NK-92 treated with Interleukin-12 subunit alpha and Interleukin-12 subunit beta, amount 100 ng/mL, for 24 hours (cell line): ENCODE measurements at regions not wholly inside any gene's neighbourhood (a gene's known extent, or its start where the extent isn't known, plus 50 kb on each side); places are given as distances from the start of the nearest gene placed in this dataset.
"Not testable (repeated sequence)": the region's sequence is repeated elsewhere in the genome, so short reads cannot be mapped to it uniquely, and the experiment has no call there.

ENCODE experiments used
- DNase-seq: peaks from one replicate; lab custom pipeline; 2025; lab: John Stamatoyannopoulos, UW

- DNase-seq = no peak
These were observed 1801.1 kb upstream of the CELF4 start for GRCh38 chr18:39366656-39367055.

DNA sequence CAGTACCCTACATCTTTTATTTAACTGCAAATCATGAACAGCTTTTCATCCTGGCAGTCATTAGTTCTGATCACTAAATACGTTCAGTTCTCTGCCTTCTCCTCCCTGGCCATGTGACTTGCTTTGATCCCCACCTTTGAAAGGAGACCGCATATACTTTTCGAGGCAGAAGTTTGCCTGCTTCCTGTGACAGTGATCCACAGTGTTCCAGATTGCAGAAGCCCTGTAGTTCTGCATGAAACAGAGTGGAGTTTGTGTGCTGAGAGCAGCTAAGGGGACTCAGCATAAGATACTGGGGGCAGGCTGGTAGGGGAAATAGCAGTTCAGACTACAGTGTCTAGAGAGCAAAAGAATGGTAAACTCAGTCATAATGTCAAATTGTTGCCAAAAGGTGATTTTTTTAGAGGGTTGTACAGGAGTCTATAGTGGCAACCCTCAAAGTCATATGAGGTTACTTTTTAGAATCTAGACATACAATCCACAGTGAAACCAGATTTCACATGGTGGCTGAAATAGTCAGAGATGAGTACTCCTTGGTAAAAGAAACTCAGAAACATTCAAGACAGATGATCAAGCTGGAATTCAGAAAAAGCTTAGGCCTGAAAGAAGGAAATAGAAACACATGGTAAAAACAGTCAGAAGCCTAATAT is 1800.4 kb upstream of the CELF4 start:
- no peak for DNase-seq

DNA sequence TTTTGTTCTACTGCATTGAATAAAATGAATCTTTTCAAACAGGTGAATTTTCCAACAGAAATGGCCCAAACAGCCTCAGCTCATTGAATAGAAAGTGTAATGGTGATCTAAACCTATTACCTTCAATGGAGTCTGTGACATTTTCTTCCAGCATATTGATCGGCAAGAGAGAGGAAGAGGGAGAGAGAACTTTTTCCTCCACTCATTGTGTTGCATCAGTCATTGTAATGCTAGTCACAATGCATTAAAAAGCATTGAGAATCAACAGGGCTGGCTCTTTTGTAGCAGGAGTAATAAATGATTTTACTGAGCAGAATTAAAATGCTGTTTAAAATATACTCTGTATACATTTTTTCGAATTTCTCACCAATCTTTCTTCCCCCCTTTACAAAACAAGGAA is 1794.5 kb upstream of the CELF4 start:
- no peak for DNase-seq

DNA sequence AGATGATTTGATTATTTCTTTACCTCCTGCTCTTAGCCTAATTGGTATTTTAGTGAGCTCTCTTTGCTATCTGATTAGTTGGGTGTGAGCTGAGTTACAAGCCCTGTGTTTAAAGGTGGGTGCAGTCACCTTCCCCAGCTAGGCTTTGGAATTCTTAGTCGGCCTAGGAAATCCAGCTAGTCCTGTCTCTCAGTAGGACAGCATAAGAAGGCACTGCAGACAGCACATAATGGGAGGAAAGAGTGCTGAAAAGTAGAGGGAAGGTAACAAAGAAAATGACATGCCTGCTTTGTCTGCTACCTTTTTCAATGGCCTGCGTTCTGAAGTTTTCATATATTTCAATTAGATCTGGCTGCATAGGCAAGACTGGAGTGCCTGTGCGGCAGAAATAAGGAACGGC is 1794.0 kb upstream of the CELF4 start:
- DNase-seq = no peak

- no peak for DNase-seq
These were observed 1785.3 kb upstream of the CELF4 start for GRCh38 chr18:39350945-39351344.

DNA sequence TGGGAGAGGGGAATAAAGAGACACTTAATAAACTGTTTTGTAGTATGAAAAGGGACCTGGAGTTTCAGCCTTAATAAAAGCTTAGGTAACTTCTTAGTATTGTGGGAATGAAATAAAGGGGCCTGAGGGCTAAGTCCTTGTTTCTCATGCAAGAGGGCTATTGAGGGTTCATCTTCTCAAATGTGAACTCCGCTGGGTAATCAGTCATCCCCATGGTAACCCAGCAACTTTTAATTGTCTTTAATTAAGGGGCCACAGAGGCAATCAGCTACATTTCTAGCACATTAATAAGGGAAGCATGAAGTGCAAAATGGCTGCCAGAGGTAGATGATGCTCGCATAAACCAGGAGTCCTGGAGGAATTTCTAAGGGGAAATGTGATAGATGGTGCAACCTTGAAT is 1784.2 kb upstream of the CELF4 start:
- DNase-seq = no peak

DNA sequence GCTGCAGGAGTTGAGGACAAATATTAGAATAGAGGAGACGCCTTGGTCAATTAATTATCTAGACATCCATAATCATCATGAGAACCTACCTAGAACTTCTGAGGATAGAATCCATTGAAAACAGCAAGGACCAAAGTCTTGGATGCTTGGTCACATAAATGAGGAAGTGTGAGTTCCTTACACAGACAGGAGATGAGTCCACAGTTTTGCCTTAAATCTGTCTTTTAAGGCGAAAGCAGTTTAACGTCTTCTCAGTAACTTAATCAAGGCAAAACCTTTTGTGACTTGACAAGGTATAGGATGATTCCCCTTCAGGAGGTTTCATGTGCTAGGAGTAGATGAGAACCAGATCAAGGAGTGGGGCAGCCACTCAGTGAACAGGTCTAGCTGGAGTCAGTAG is 1783.2 kb upstream of the CELF4 start:
- DNase-seq = no peak

- DNase-seq = no peak
These were observed 1782.1 kb upstream of the CELF4 start for GRCh38 chr18:39347701-39348100.

DNA sequence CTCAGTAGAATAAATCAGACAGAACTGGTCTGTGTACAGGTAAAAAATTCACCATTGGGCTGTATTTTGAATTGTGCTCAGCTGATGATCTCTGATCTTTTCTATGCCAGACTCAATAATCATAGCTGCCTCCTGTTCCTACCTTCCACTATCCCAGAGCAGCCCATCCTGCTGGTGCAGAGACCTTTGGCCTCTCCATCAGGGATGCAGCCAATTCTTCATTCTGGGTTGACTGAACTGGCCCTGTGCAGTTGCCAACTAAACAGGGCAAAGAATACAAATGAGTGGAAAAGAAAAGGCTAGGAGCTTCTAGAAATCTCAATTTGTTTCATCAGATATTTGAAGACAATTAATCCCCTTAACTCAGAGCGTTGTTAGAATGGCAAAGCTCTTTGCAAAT is 1781.3 kb upstream of the CELF4 start:
- DNase-seq = no peak

DNA sequence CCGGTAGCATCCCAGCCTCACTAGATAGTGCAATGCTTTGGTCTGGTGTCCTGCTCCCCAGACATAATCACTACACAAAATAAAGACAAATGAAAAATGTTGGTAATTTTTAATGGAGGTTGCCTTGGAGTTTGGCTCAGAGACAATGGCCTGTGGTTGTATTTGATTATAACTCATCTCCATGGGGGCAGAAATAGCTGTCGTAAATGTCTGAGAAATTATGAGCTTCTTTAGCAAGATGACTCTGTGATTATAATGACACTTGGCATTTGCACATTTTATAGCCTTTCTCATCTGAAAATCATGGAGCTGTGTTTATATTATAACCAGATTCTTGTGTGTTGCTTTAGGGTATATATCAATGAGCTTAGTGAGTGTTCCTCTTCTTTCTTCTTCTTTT is 1779.7 kb upstream of the CELF4 start:
- DNase-seq = no peak

DNA sequence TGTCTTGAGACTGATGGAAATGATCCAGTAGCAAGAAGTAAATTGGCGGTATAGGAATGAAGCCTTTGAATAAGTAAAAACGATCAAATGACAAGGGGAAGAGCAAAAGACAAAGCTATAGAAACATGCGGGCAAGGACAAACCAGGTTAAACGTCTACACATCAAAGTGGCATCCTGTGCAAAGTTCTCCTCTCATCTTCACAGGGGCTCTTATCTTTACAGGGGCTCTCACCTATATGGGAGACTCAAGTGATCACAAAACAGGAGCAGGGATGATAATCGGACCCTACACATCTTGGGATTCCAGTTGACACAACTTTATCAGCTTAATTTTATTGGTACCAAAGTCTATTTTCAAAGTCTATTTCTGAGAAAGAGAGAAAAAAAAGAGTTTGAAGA is 1778.9 kb upstream of the CELF4 start:
- DNase-seq = no peak

DNA sequence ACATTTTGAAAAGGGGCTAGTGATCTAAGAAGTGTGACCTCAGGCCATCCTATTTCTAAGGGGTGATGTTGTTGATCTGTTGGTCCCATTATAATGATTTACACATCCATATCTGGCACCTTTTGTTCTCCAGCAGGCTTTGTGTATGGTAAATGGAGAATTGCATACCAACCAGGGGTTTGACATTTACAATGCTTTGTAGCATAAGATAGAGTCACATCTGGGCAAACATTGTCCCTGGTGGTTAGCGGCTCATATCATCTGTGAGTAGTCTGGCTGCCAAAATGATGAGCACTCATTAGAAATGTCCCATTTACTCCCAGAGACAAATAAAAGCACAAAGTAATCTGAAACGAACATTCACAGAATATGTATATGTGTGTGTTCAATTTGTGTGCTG is 1775.5 kb upstream of the CELF4 start:
- no peak for DNase-seq

DNA sequence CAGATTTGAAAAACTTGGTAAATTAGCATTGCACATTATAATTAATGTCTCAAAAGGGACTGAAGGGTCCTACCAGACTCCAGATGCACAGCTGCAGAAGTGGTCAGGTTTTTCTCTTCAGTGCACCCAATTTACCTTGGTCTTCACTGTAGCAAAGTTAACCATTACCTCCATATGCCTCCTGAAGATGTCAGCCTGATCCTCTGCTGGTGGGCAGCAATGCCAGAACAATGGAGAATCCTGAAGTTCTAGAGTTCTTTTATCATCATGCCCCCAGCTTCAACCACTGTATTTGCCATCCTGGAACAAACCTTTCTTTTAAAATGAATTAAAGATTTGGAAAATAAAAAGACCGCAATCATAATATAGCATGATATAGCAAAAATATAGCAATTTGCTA is 1774.8 kb upstream of the CELF4 start:
- no peak for DNase-seq

GRCh38 chr18:39329496-39330275 is 1764.1 kb upstream of the CELF4 start:
- DNase-seq = no peak

- no peak for DNase-seq
These were observed 1761.2 kb upstream of the CELF4 start for GRCh38 chr18:39326772-39327171.

DNA sequence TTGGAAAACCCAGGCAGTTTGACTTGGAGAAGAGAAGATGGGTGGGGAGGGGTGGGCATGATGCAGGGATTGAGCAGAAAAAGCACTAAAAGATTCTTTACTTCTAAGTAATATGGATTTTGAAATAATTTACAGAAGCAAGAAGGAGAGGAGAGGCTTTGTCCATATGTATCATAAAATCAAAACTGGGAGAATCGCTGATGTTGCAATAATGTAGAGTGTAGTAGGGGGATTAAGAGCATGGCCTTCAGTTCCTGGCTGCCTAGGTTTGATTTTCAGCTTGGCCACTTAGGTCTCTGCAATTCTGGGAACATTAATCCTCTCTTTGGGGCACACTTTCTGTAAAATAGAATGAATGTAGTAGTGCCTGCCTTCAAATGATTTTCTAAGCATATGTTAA is 1760.4 kb upstream of the CELF4 start:
- no peak for DNase-seq

DNA sequence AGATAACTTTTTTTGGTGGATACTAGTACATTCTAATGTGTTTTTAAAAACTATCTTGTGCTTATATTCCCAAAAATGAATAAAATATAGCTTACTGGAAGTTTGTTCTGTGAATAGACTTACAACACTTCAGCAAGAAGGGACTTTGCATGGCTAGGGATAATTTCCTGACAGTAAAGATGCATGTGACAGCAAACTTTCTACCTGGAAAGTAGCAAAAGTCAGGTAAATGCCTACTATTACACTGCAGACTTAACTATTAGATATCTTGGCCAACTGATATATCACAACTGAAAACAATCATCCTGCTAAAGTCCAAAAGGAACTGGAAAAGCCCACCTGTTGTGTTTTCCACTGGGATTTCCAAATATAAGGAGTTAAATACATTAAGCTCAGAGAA is 1753.5 kb upstream of the CELF4 start:
- no peak for DNase-seq

DNA sequence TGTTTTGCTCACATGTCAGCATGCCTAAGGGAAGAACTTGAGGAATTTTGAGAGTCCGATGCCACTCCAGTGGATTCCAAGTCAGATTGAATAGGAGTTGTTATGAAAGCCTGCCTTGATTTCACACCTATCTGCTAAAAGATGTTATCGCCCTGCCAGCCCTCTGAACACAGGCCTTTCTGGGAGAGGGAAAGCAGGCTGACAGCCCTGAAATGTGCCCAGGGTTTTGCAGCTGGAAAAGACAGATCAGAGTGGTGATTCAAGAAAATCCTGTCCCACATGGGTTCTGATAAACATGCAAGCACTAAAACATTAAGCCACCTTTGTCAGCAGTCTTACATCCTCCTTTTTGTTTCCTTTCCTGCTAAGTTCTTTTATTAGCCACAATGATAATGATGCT is 1752.9 kb upstream of the CELF4 start:
- no peak for DNase-seq

- DNase-seq = no peak
These were observed 1752.4 kb upstream of the CELF4 start for GRCh38 chr18:39318008-39318407.

DNA sequence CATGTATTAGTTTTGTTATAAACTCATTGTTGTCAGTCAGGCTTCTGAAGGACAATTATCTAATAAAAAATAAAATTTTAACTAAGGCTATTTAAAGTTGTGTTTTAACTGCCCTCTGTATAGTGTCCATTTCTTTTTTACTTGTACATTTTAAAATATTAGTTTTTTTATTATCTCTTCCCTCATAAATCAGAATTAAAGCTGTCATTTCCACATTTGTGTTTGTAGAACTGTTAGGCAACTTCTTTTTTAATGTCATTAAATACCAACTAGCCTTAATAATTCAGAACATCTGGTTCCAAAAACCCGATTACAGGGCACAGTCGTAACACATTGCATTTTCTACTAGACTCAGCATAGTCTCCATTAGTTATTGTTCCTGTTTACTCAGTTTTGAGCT is 1749.0 kb upstream of the CELF4 start:
- DNase-seq = no peak

- DNase-seq = no peak
These were observed 1748.4 kb upstream of the CELF4 start for GRCh38 chr18:39313992-39314391.

DNA sequence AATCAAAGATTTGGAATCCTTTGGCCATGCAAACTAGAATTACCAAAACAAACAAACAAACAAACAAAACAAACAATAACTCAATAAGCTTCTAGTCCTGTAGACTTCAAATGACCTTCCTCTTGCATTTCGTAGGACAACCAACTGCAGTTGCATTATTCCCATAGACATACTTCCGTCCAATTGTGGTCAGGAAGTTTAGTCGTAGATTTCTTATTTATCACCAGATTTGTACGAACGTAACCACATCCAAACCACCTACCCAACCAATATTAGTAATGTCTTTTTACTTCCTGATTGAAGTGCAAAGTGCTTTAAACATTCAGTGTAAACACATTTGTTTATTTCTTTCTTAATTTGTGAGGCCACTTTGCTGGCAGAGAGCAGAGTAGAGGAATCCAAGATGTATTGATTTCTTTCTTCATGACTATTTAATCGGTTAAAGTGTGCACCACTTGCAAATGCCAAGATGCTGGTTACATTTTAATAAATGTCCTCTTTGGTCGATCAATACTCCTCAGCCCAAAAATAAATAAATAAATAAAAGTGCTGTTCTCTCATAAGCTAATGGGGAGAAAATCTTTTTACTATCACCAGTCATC is 1745.6 kb upstream of the CELF4 start:
- DNase-seq = no peak

GRCh38 chr18:39308931-39309521 is 1743.4 kb upstream of the CELF4 start:
- DNase-seq = not testable (repeated sequence)
